ENCODE measurements at regions not wholly inside any gene's neighbourhood (a gene's known extent, or its start where the extent isn't known, plus 50 kb on each side); places are given as distances from the start of the nearest gene placed in this dataset.
"Not testable (repeated sequence)": the region's sequence is repeated elsewhere in the genome, so short reads cannot be mapped to it uniquely, and the experiment has no call there.

DNA sequence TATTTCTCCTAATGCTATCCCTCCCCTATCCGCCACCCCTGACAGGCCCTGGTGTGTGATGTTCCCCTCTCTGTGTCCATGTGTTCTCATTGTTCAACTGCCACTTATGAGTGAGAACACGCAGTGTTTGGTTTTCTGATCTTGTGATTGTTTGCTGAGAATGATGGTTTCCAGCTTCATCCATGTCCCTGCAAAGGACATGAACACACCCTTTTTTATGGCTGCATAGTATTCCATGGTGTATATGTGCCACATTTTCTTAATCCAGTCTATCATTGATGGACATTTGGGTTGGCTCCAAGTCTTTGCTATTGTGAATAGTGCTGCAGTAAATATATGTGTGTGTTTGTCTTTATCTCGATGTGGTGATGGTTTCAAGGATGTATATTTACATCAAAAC is 353.4 kb downstream of the PTPRU start:
- H3K9me3 Mint-ChIP-seq; H3K4me3 Mint-ChIP-seq; H3K27me3 Mint-ChIP-seq; DNase-seq; POLR2A ChIA-PET; CTCF ChIA-PET; H3K27ac Mint-ChIP-seq; H3K4me1 Mint-ChIP-seq; H3K36me3 Mint-ChIP-seq (ENCODE audit: low read depth): not testable (repeated sequence)

DNA sequence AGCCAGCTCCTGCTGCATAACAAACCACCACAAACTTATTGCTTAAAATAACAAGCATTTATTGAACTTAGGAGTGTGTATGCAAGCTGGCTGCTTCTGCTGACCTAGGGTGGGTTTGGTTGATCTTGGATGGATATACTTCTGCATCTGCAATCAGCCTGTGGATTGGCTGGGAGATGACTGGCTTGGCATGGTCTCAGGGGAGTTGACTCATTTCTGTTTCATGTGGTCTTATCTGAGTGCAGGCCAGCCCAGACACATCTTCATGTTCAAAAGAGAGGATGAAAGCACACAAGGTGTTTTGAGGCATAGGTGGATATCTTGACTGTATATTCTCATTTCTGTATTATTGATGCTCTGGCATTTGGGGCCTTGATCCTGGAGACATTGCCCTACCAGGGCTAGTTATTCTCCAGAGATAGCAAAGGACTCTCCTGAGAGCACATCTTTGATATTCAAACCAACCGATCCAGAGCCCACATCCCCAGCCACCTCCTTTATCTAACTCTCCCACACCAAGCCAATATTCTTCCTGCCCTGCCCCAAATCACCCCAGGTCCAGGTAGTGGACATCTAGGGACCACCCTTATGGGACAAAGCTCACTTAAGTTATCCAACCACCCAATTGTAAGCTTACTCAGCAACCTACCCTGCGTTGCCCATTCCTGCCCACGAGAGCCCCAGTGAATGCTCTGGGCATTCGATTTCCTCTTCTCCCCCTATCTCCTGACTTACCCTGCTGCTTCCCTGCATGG is 350.8 kb downstream of the PTPRU start:
- ChIA-PET POLR2A (no interaction called here), CTCF (no interaction called here)
- Mint-ChIP-seq H3K36me3 (ENCODE audit: low read depth) (no peaks in the 10 kb centered on the region), H3K27me3 (no peaks in the 10 kb centered on the region), H3K4me1 (no peaks in the 10 kb centered on the region), H3K27ac (no peak overlapping the region), H3K4me3 (no peak overlapping the region), H3K9me3 (no peaks in the 10 kb centered on the region)
- DNase-seq, result no peak

DNA sequence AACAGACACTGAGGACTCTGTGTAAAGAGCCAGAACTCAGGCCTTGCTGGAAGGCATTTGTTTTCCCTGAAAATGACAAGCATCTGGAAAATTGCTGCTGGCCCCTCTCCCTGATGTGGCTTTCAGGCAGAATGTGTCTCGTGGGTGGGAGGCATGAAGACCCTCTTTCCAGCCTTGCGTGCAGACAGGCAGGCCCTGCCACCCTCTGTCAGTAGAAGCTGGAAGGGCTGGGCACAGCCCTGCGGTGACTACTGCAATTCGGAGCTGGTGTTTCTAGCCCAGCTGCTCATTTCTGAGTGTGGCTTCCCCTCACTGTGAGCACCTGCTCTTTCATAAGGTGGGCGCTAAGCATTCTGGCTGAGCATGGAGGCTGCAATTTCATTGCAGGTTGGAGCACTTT is 349.9 kb downstream of the PTPRU start:
- no peaks in the 10 kb centered on the region for H3K9me3 Mint-ChIP-seq
- no peak overlapping the region for H3K4me3 Mint-ChIP-seq
- ChIA-PET POLR2A (no interaction called here), CTCF (no interaction called here)
- no peaks in the 10 kb centered on the region for H3K36me3 Mint-ChIP-seq (ENCODE audit: low read depth)
- no peak overlapping the region for H3K27ac Mint-ChIP-seq
- H3K27me3 Mint-ChIP-seq, result no peaks in the 10 kb centered on the region
- no peaks in the 10 kb centered on the region for H3K4me1 Mint-ChIP-seq
- DNase-seq, result no peak

DNA sequence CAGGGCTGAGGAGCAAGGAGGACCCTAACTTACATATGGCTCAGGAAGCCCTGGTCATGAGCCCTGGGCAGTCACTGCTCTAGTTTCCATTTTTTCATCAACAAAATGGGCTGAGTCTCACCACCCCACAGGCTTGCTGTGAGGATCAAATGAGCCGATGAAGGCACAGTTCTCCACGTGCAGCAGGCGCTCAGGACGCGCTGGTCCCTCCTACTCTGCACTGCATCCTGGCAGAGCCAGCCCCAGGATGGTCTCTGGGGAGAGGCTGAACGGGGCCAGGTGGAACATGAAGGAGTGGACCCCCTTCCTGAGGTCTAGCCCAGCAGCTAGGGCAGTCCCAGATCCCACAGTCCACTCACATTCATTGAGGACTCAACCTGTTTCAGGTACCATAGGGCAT is 349.3 kb downstream of the PTPRU start:
- no peak overlapping the region for H3K27ac Mint-ChIP-seq
- no peak overlapping the region for H3K4me3 Mint-ChIP-seq
- H3K27me3 Mint-ChIP-seq, result no peaks in the 10 kb centered on the region
- no peaks in the 10 kb centered on the region for H3K4me1 Mint-ChIP-seq
- H3K36me3 Mint-ChIP-seq (ENCODE audit: low read depth), result no peaks in the 10 kb centered on the region
- ChIA-PET POLR2A (no interaction called here), CTCF (no interaction called here)
- no peak for DNase-seq
- no peaks in the 10 kb centered on the region for H3K9me3 Mint-ChIP-seq

DNA sequence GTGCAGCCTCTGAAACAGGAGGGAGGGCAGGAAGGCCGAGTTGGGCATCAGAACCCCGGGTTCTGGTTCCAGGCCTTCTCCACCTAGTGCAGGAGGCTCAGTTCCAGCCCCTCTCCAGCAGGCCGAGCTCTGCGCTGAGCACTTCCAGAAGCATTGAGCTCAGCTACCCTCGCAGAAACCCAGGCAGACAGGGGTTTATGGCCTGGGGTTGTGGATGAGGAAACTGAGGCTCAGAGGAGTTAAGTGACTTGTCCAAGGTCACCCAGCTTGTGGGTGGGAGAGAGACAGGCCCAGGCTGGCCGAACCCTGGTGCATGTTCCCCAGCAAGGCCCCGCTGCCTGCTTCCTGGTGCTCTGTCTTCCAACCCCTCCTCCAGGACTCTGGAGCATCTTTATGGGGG is 348.9 kb downstream of the PTPRU start:
- POLR2A ChIA-PET, result no interaction called here
- H3K36me3 Mint-ChIP-seq (ENCODE audit: low read depth), result no peaks in the 10 kb centered on the region
- CTCF ChIA-PET, result no interaction called here

DNA sequence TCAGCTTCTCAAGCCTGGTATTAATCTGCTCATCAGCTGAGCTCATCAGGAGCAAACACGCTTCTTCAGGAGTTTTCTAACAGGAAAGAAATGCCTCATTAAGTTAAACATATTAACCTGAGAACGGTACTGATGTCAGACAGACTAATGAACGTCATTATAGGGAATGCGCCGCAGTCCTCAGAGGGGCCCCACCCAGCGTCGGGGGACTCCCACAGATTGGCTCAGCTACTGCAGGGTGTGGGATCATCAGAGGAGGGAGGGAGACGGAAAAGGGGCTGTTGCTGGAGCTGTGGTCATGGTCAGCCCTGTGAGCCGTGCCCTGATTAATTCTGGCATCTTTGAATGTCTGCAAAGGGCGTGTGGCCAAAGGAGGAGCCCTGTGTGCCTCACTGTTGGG is 348.5 kb downstream of the PTPRU start:
- ChIA-PET CTCF (no interaction called here), POLR2A (no interaction called here)
- Mint-ChIP-seq H3K9me3 (no peaks in the 10 kb centered on the region), H3K4me1 (no peaks in the 10 kb centered on the region), H3K36me3 (ENCODE audit: low read depth) (no peaks in the 10 kb centered on the region), H3K27ac (no peak overlapping the region), H3K27me3 (no peaks in the 10 kb centered on the region), H3K4me3 (no peak overlapping the region)
- DNase-seq, result no peak

More for the DNA sequence above, 348.9 kb downstream of the PTPRU start:
- Mint-ChIP-seq H3K4me1 (no peaks in the 10 kb centered on the region), H3K4me3 (no peak overlapping the region), H3K27me3 (no peaks in the 10 kb centered on the region), H3K9me3 (no peaks in the 10 kb centered on the region), H3K27ac (no peak overlapping the region)
- DNase-seq, result no peak

DNA sequence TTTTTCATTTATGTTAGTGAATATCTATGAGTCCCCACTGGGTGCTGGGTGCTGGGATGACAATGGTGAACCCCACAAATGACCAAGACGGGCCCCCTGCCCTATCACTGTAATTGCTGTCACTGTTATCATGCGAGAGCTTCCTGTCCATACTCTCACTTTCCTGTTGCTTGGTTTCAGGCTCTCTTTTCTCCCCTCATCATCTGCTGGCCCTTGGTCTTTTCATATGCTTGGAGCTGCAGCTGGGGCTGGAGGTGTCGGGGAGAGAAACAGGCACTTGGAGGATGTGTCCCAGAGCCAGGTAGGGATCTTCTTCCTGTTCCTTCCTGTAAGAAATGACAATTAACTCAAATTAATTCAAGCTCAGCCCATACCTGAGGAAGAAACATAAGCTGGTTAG is 348.0 kb downstream of the PTPRU start:
- Mint-ChIP-seq H3K9me3 (no peaks in the 10 kb centered on the region), H3K4me3 (no peak overlapping the region), H3K27me3 (no peaks in the 10 kb centered on the region), H3K27ac (no peak overlapping the region), H3K4me1 (no peaks in the 10 kb centered on the region), H3K36me3 (ENCODE audit: low read depth) (no peaks in the 10 kb centered on the region)
- ChIA-PET POLR2A (no interaction called here), CTCF (no interaction called here)
- no peak for DNase-seq

DNA sequence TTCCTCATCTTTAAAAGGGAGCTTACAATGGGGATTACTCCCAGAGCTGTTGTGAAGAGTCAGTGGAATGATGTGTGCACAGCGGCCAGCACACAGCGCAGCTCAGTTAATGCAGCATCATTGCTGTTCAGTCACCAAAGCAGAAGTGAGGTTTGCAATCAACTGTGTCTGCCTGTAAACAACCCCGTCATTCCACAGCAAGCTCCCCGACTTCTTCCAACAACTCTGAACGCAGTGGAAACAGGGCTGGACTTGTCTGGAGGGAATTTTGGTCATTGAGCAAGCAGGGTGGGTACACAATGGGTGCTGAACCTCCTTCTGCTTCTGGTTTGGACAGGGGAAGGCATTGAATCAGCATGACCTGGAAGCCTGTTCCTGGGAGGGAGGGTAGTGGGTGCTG is 347.4 kb downstream of the PTPRU start:
- ChIA-PET CTCF (no interaction called here), POLR2A (no interaction called here)
- no peak for DNase-seq
- Mint-ChIP-seq H3K27ac (no peak overlapping the region), H3K27me3 (no peaks in the 10 kb centered on the region), H3K9me3 (no peaks in the 10 kb centered on the region), H3K4me3 (no peak overlapping the region), H3K4me1 (no peaks in the 10 kb centered on the region), H3K36me3 (ENCODE audit: low read depth) (no peaks in the 10 kb centered on the region)

DNA sequence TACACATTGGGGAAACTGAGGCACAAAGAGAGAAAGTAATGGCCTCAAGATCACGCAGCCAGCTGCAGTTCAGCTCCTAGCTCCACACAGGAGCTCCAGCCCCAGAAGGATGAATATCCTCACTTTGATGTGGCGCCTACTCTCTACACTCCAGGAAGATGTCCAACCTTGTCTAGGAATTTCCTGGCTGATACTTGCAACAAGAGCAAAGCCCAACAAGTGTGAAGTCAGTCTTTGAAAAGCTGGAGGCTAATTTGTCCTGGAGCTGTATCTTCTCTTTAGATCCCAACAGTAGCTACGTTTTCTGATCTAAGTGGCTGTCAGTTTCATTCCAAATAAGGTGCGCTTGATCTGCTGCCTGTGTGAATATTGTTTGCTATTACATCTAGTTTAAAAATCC is 344.9 kb downstream of the PTPRU start:
- no peaks in the 10 kb centered on the region for H3K36me3 Mint-ChIP-seq (ENCODE audit: low read depth)
- H3K4me1 Mint-ChIP-seq, result no peaks in the 10 kb centered on the region
- H3K27me3 Mint-ChIP-seq, result no peaks in the 10 kb centered on the region
- DNase-seq, result no peak
- POLR2A ChIA-PET, result no interaction called here
- CTCF ChIA-PET, result interaction anchor here (0.7 kb wide), 1 partner anchor 240 kb away, joined by 3 read pairs; no protein-coding TSS in a partner anchor
- no peaks in the 10 kb centered on the region for H3K9me3 Mint-ChIP-seq
- H3K27ac Mint-ChIP-seq, result no peak overlapping the region
- H3K4me3 Mint-ChIP-seq, result no peak overlapping the region

DNA sequence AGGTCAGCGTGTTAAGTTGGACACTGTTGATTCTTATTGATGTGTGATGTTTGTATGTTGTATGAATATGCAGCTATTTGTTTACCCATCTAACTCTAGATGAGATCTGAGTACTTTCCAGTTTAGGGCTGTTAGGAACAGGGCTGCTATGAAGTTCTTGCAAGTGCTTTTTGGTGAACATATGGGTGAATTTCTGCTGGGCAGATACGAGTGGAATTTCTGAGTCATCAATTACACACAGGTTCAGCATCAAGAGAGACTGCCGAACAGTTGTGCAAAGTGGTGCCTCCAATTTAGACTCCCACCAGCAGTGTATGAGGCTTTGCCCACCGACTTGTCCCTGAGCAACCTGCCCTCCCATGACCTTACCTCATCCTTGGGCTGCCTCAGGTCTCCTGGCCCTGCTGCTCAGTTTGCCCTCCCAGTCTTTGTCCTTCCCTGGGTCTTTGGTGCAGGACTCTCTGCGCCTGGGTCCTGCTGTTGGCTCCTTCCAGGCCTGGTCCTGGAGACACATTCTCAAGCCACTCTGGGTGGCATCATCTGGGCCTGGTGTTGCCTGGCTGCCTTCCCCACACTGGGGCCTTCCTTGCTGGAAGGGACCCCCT is 343.6 kb downstream of the PTPRU start:
- Mint-ChIP-seq H3K4me3 (no peak overlapping the region), H3K9me3 (no peaks in the 10 kb centered on the region), H3K36me3 (ENCODE audit: low read depth) (no peaks in the 10 kb centered on the region), H3K4me1 (no peaks in the 10 kb centered on the region), H3K27ac (no peak overlapping the region), H3K27me3 (no peaks in the 10 kb centered on the region)
- POLR2A ChIA-PET, result no interaction called here
- CTCF ChIA-PET, result no interaction called here
- DNase-seq, result no peak

DNA sequence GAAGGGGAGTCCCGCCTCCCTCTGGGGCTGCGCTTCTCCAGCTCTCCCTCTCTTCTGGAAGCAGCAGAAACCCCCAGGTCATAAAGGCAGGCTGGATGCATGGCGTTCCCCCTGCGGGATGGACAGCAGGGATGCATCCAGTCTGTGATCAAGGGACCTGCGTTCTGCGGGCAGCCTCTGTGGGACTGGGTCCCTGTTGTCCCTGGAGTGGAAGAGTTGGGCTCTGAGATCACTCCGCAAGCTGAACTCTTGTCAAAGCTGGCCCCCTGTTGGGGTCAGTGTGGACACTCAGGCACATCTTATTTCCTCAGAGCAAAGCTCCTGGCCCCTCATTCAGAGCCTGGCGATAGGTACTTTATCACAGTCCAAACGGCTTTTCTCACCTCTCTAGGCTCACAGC is 341.2 kb downstream of the PTPRU start:
- no peaks in the 10 kb centered on the region for H3K27me3 Mint-ChIP-seq

DNA sequence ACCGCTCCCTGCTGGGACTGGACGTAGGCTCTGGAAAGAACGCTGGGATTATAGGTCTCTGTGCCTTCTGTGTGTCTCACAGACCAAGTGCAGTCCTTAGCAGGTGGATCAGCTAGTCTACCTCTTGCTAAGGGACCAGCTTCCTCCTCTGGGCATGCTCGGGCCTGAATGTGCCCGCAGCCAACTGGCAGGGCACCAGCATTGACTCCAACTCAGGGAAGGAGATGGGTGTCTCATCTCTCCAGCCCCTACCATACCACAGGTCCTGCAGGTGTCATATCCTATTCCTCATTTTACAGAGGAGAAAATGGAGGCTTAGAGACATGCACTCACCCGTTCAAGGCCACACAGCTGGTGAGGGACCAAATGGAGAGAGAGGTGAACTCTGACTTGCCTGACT is 340.2 kb downstream of the PTPRU start:
- Mint-ChIP-seq H3K4me3 (no peak overlapping the region), H3K4me1 (no peaks in the 10 kb centered on the region), H3K9me3 (no peaks in the 10 kb centered on the region), H3K27me3 (no peaks in the 10 kb centered on the region), H3K36me3 (ENCODE audit: low read depth) (no peaks in the 10 kb centered on the region), H3K27ac (no peak overlapping the region)
- POLR2A ChIA-PET, result no interaction called here
- DNase-seq, result no peak
- CTCF ChIA-PET, result no interaction called here

More for the DNA sequence above, 341.2 kb downstream of the PTPRU start:
- CTCF ChIA-PET, result no interaction called here
- POLR2A ChIA-PET, result no interaction called here
- no peak for DNase-seq
- Mint-ChIP-seq H3K27ac (no peak overlapping the region), H3K4me3 (no peak overlapping the region), H3K36me3 (ENCODE audit: low read depth) (no peaks in the 10 kb centered on the region), H3K9me3 (no peaks in the 10 kb centered on the region), H3K4me1 (no peaks in the 10 kb centered on the region)

DNA sequence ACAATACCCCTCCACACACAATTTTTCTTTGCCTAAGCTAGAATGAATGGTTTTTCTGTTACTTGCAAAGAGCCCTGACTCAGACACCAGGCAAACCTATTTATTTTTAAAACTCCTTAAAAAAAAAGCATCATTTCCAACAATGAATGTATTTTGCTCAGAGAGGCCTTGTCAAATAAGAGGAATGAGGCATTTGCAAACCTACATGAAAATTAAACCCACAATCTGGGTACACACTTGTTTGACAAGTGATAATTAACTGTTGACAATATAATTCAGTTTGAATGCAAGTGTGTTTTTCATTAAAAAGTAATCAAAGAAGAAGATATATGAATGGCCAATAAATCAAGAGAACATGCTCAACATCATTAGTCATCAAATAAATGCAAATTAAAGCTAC is 339.5 kb downstream of the PTPRU start:
- Mint-ChIP-seq H3K9me3 (no peaks in the 10 kb centered on the region), H3K36me3 (ENCODE audit: low read depth) (no peaks in the 10 kb centered on the region), H3K4me1 (no peaks in the 10 kb centered on the region), H3K27ac (no peak overlapping the region), H3K4me3 (no peak overlapping the region), H3K27me3 (no peaks in the 10 kb centered on the region)
- DNase-seq, result no peak
- ChIA-PET POLR2A (no interaction called here), CTCF (no interaction called here)

DNA sequence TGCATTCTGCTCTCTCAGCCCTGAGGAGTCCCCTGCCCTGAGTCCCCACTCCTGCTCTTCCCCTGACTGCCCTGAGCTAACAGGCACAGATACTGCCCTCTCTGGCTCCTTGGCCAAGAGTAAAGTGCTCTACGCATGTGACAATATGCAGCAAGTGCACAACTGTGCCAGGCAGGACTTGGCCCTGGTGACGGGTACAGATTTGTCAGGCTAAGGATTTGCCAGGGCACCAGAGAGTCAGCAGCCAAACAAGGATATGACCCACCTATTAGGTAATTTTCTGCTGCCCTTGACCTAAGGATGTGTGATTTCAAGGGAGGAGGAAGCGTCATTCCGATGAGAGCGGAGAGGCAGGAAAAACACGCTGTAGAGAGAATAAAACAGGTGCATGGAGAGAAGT is 339.0 kb downstream of the PTPRU start:
- POLR2A ChIA-PET, result no interaction called here
- DNase-seq, result no peak

More for the DNA sequence above, 339.0 kb downstream of the PTPRU start:
- no peak overlapping the region for H3K4me3 Mint-ChIP-seq
- H3K27me3 Mint-ChIP-seq, result no peaks in the 10 kb centered on the region
- H3K9me3 Mint-ChIP-seq, result no peaks in the 10 kb centered on the region
- CTCF ChIA-PET, result no interaction called here
- no peaks in the 10 kb centered on the region for H3K36me3 Mint-ChIP-seq (ENCODE audit: low read depth)
- H3K27ac Mint-ChIP-seq, result no peak overlapping the region
- H3K4me1 Mint-ChIP-seq, result no peaks in the 10 kb centered on the region
